ENCODE measurements at regions not wholly inside any gene's neighbourhood (a gene's known extent, or its start where the extent isn't known, plus 50 kb on each side); places are given as distances from the start of the nearest gene placed in this dataset.

GRCh38 chr2:18444806-18445205, 115.6 kb downstream of the RDH14 start:
- Mint-ChIP-seq H3K4me1 (ENCODE audit: low read depth) (no peaks in the 10 kb centered on the region), H3K27ac (no peak overlapping the region), H3K27me3 (peaks cover 39% of the 10 kb centered on the region), H3K4me3 (no peak overlapping the region), H3K9me3 (no peaks in the 10 kb centered on the region), H3K36me3 (ENCODE audit: low read depth) (no peaks in the 10 kb centered on the region)

- Mint-ChIP-seq H3K9me3 (no peaks in the 10 kb centered on the region), H3K27me3 (peaks cover 34% of the 10 kb centered on the region), H3K27ac (no peak overlapping the region), H3K36me3 (ENCODE audit: low read depth) (no peaks in the 10 kb centered on the region), H3K4me1 (ENCODE audit: low read depth) (no peaks in the 10 kb centered on the region), H3K4me3 (no peak overlapping the region)
Measured at GRCh38 chr2:18441583-18441982, 118.9 kb downstream of the RDH14 start.

GRCh38 chr2:18440777-18441176, 119.7 kb downstream of the RDH14 start:
- Mint-ChIP-seq H3K9me3 (no peaks in the 10 kb centered on the region), H3K27me3 (peaks cover 29% of the 10 kb centered on the region), H3K36me3 (ENCODE audit: low read depth) (no peaks in the 10 kb centered on the region)

GRCh38 chr2:18440141-18440661, 120.3 kb downstream of the RDH14 start:
- no peaks in the 10 kb centered on the region for H3K9me3 Mint-ChIP-seq
- H3K36me3 Mint-ChIP-seq (ENCODE audit: low read depth), result no peaks in the 10 kb centered on the region
- H3K4me1 Mint-ChIP-seq (ENCODE audit: low read depth), result no peaks in the 10 kb centered on the region
- H3K27me3 Mint-ChIP-seq, result peaks cover 27% of the 10 kb centered on the region
- no peak overlapping the region for H3K27ac Mint-ChIP-seq
- no peak overlapping the region for H3K4me3 Mint-ChIP-seq

More at GRCh38 chr2:18440777-18441176, 119.7 kb downstream of the RDH14 start:
- Mint-ChIP-seq H3K4me3 (no peak overlapping the region), H3K27ac (no peak overlapping the region), H3K4me1 (ENCODE audit: low read depth) (no peaks in the 10 kb centered on the region)

GRCh38 chr2:18439716-18440115, 120.7 kb downstream of the RDH14 start:
- no peak overlapping the region for H3K27ac Mint-ChIP-seq
- H3K9me3 Mint-ChIP-seq, result no peaks in the 10 kb centered on the region
- H3K4me3 Mint-ChIP-seq, result no peak overlapping the region
- peaks cover 23% of the 10 kb centered on the region for H3K27me3 Mint-ChIP-seq
- no peaks in the 10 kb centered on the region for H3K36me3 Mint-ChIP-seq (ENCODE audit: low read depth)
- no peaks in the 10 kb centered on the region for H3K4me1 Mint-ChIP-seq (ENCODE audit: low read depth)

- Mint-ChIP-seq H3K9me3 (no peaks in the 10 kb centered on the region), H3K36me3 (ENCODE audit: low read depth) (no peaks in the 10 kb centered on the region), H3K27ac (no peak overlapping the region)
Measured at GRCh38 chr2:18437909-18438308, 122.5 kb downstream of the RDH14 start.

GRCh38 chr2:18436503-18437005, 123.9 kb downstream of the RDH14 start:
- H3K27ac Mint-ChIP-seq, result no peak overlapping the region
- no peaks in the 10 kb centered on the region for H3K9me3 Mint-ChIP-seq
- H3K4me3 Mint-ChIP-seq, result no peak overlapping the region

More at GRCh38 chr2:18437909-18438308, 122.5 kb downstream of the RDH14 start:
- no peak overlapping the region for H3K4me3 Mint-ChIP-seq
- no peaks in the 10 kb centered on the region for H3K4me1 Mint-ChIP-seq (ENCODE audit: low read depth)
- H3K27me3 Mint-ChIP-seq, result peaks cover 15% of the 10 kb centered on the region

GRCh38 chr2:18435426-18436037, 124.9 kb downstream of the RDH14 start:
- Mint-ChIP-seq H3K9me3 (no peaks in the 10 kb centered on the region), H3K27me3 (peaks cover 4% of the 10 kb centered on the region), H3K27ac (no peak overlapping the region), H3K4me3 (no peak overlapping the region), H3K4me1 (ENCODE audit: low read depth) (no peaks in the 10 kb centered on the region), H3K36me3 (ENCODE audit: low read depth) (no peaks in the 10 kb centered on the region)

More at GRCh38 chr2:18436503-18437005, 123.9 kb downstream of the RDH14 start:
- Mint-ChIP-seq H3K36me3 (ENCODE audit: low read depth) (no peaks in the 10 kb centered on the region), H3K4me1 (ENCODE audit: low read depth) (no peaks in the 10 kb centered on the region), H3K27me3 (peaks cover 7% of the 10 kb centered on the region)

GRCh38 chr2:18433872-18434271, 126.6 kb downstream of the RDH14 start:
- no peaks in the 10 kb centered on the region for H3K4me1 Mint-ChIP-seq (ENCODE audit: low read depth)
- H3K27ac Mint-ChIP-seq, result no peak overlapping the region
- H3K27me3 Mint-ChIP-seq, result peaks cover under 1% of the 10 kb centered on the region
- H3K36me3 Mint-ChIP-seq (ENCODE audit: low read depth), result no peaks in the 10 kb centered on the region
- H3K4me3 Mint-ChIP-seq, result no peak overlapping the region
- no peaks in the 10 kb centered on the region for H3K9me3 Mint-ChIP-seq

- Mint-ChIP-seq H3K27ac (no peak overlapping the region), H3K27me3 (no peaks in the 10 kb centered on the region), H3K4me1 (ENCODE audit: low read depth) (no peaks in the 10 kb centered on the region), H3K9me3 (no peaks in the 10 kb centered on the region), H3K4me3 (no peak overlapping the region), H3K36me3 (ENCODE audit: low read depth) (no peaks in the 10 kb centered on the region)
Measured at GRCh38 chr2:18432999-18433398, 127.5 kb downstream of the RDH14 start.

- H3K4me1 Mint-ChIP-seq (ENCODE audit: low read depth), result no peaks in the 10 kb centered on the region
- peaks cover 4% of the 10 kb centered on the region for H3K27me3 Mint-ChIP-seq
- H3K36me3 Mint-ChIP-seq (ENCODE audit: low read depth), result no peaks in the 10 kb centered on the region
- H3K9me3 Mint-ChIP-seq, result no peaks in the 10 kb centered on the region
- H3K4me3 Mint-ChIP-seq, result no peak overlapping the region
- no peak overlapping the region for H3K27ac Mint-ChIP-seq
Measured at GRCh38 chr2:18430996-18431748, 129.3 kb downstream of the RDH14 start.

GRCh38 chr2:18428516-18428915, 131.9 kb downstream of the RDH14 start:
- Mint-ChIP-seq H3K9me3 (no peaks in the 10 kb centered on the region), H3K27ac (no peak overlapping the region), H3K36me3 (ENCODE audit: low read depth) (no peaks in the 10 kb centered on the region), H3K4me3 (no peak overlapping the region), H3K27me3 (peaks cover 10% of the 10 kb centered on the region), H3K4me1 (ENCODE audit: low read depth) (no peaks in the 10 kb centered on the region)

GRCh38 chr2:18427762-18428161, 132.7 kb downstream of the RDH14 start:
- Mint-ChIP-seq H3K27me3 (peaks cover 13% of the 10 kb centered on the region), H3K4me3 (no peak overlapping the region), H3K27ac (no peak overlapping the region), H3K9me3 (no peaks in the 10 kb centered on the region), H3K4me1 (ENCODE audit: low read depth) (no peaks in the 10 kb centered on the region), H3K36me3 (ENCODE audit: low read depth) (no peaks in the 10 kb centered on the region)

GRCh38 chr2:18426174-18426573, 134.3 kb downstream of the RDH14 start:
- no peak overlapping the region for H3K27ac Mint-ChIP-seq
- H3K4me1 Mint-ChIP-seq (ENCODE audit: low read depth), result no peaks in the 10 kb centered on the region
- no peaks in the 10 kb centered on the region for H3K9me3 Mint-ChIP-seq
- no peaks in the 10 kb centered on the region for H3K36me3 Mint-ChIP-seq (ENCODE audit: low read depth)
- no peak overlapping the region for H3K4me3 Mint-ChIP-seq
- peaks cover 16% of the 10 kb centered on the region for H3K27me3 Mint-ChIP-seq

GRCh38 chr2:18425210-18425703, 135.2 kb downstream of the RDH14 start:
- Mint-ChIP-seq H3K4me3 (no peak overlapping the region), H3K27ac (no peak overlapping the region), H3K36me3 (ENCODE audit: low read depth) (no peaks in the 10 kb centered on the region), H3K27me3 (peaks cover 16% of the 10 kb centered on the region), H3K4me1 (ENCODE audit: low read depth) (no peaks in the 10 kb centered on the region), H3K9me3 (no peaks in the 10 kb centered on the region)
